NCI-H2196 (cell line): ENCODE measurements at regions not wholly inside any gene's neighbourhood (a gene's known extent, or its start where the extent isn't known, plus 50 kb on each side); places are given as distances from the start of the nearest gene placed in this dataset.

Source experiments
- DNase-seq: peaks from one replicate; lab custom pipeline; 2025; ENCODE audit not compliant: unreplicated experiment; lab: John Stamatoyannopoulos, UW

DNA sequence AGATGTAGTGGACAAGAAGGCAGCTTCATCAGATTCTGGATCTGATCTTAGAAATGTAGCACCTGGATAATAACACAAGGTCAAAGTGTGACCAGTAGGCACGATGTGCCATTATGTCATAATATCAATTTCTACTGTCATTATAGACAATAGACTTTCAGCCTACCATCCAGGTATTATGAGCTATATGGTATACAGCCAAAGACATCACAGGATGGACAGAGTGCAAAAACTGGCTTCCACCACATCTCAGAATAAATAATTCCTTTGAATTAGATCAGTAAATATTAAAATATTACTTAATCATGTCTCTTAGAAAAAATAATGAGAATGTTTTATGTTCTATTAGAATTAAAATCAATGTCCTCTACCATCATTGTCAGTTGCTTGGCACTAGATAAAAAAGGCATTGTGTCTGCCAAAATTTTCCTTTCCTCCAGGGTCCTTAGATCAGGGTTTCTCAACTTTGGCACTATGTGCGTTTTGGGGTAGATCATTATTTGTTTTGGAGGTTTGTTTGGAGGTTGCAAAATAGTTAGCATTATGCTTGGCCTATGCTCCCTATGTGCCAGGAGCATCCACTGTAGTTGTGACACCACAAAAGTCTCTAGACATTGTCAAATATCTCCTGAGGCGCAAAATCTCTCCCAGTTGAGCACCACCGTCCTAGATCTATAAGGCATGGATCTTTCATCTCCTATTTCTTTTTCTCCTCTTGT is 86.7 kb upstream of the NRIP1 start:
- DNase-seq: no peak

DNA sequence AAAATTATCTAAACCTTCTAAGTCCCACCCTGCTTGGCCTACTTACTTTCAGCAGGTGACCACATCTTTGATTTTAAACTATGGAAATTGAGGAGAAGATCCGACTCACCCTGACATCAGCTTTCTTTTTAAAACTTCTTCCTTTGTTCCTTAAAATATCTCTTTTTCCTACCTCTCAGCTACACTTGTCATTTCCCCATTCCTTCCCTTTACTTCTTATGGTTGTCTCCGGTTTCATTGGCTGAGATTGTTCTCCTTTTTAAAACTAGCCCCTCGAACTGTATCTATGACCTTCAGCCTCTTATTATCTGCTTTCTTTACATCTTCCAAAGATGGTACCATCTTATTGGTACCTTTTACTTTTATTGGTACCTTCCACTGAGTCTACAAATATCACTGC is 87.8 kb upstream of the NRIP1 start:
- no peak for DNase-seq

DNA sequence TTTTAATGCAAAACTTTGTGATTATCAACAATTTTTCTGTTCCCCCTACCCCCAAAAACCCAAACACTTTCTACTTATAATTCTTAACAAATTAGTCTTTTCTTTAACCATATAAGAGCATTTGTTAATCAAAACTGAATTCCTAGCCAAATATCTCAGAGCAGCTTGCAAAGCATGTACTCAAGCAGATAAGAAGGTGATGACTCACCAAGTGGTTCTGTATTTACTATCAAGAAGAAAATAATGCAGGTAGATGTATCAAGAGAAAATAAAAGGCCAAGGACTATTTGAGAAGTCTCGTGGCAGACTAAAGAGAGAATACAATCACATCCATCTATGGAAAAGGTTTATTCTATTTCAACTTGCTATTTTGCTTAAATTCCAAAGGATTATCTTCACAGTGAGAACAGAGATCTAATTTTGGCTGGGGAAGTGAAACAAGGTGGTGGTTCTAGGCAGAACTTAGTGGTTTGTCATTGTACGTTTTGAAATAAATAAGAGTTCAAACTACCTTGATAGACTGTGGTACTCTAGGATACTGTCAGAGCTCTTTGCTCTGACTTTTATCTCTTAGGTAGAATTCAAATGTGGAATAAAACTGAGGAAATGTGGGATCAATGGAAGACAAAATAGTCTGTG is 94.7 kb upstream of the NRIP1 start:
- DNase-seq: no peak

DNA sequence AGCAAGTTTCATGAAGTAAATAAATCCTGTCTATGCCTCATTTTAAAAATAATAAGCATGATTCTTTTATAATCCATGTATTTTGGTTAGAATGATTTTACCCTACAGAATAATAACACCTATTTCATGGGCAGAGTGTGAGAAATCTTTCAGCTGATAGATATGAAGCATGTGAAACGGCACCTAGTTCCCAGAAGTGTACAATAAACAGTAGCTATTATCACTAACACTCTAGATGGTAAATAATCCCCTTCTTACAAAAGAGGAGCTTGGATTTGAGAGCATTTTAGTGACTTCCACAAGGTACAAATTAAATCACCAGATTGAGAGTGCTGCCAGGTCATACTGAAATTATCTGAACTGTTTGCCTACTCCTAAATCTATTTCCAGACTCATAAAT is 95.3 kb upstream of the NRIP1 start:
- DNase-seq: no peak

DNA sequence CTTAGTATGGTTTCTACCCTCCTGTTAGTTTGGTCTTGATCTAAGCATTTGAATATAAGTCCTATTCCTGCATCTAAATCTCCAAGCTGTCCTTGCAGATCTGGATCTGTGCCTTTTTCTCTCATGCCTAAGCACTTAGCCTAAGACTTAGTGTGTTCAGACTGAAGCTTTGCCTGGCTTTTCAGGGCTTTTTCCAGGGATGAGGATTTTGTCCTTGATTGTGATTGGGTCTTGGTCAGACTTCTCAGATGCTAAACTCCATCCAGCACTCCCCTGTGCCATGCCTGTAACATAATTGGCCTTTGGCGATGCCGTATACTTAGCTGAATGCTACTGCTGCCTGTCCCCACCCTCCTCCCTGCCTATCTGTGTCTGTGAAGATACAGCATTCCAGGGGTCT is 98.1 kb upstream of the NRIP1 start:
- DNase-seq: no peak

DNA sequence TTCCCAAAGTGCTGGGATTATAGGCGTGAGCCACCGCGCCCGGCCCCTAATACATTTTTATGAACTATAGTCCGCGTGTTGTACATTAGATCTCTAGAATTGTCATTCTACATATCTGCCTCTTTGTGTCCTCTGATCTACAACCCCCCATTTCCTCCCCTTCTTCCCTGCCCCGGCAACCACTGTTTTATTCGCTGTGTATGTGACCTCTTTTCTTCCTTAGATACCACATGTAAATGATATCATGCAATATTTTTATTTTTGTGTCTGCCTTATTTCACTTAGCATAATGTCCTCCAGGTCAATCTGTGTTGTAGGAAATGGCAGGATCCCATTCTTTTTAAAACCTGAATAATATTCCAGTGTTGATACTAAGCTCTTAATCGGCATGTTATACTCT is 99.5 kb upstream of the NRIP1 start:
- DNase-seq: no peak

DNA sequence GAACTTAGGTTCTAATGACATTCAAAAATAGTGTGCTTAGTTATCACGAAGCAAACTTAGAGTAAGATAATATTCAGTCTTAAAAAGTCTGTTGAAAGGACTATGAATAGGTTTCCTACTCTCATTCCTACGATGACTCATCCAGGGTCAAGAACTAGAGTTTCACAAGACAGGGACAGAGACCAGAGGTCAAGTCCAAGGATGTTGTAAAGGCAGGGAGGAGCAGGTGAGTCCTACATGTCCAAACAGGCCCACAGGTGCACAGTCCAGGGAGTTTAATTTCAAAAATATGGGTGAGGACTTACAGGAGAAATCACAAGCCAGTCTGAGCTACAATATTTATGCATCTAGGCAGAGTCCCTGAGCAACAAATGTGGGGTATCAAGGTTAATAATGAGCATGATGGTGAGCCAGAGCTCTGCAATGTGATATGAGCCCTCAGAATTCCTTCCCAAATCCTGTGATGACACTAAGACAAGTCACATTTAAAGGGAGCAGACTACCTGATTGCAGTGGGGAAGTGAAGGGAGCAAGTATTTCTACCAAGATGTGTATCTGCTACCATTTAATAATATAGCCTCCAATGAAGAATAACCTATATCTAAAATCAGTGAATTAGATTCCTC is 100.0 kb upstream of the NRIP1 start:
- DNase-seq: peak; percentile 40

DNA sequence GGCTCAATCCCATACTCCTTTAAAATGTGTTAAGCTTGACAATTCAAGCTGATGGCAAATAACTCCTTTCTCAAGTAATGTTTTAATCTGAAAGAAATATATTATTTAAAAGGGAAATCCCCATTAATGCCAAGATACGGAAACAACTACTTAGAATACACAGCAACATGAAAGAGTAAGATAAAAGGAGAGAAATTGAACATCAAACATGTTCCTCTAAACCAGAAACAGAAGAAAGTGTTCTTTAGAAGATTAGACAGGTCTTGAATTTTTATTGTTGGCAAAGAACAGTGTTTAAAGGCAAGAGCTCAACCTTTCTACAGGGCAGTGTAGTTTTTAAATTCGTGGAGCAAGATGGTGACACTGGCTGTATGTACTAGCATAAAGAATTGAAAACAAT is 105.8 kb upstream of the NRIP1 start:
- DNase-seq: no peak

DNA sequence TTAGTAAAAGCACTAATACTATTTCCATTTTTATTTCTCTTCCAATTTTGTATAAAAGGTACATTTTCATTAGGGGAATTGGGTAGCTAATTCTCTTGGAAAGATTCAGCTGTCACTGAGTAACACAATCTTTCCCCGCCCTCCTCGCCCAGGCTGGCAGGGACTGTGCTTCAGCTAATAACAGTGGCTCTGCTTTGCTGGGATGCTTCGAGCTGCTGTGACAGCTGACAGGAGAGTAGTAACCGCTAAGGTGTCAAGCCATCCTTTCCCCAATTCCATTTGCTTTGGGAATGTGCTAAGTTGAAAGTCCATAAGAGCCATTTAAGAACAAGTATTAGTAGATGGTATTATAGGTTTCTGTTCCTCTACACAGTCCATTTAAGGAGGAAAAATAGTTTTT is 106.7 kb upstream of the NRIP1 start:
- no peak for DNase-seq

DNA sequence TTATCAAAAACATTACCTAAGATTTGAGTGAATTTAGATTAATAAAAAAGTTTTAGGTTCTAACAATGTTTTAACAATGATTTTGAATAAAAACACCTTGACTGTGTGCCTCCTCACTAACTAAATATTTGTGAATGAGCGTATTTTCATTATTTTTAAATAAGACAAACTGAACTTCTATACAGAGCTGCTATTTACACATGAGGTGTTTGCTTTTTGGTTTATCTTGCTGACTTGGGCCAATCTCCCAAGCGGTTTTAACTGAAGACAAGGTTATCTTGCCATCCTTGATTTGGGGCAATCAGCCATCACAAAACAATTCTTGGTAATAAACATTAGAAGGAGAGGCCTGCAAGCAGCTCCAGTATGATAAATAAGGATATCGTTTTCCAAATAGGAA is 108.2 kb upstream of the NRIP1 start:
- no peak for DNase-seq

DNA sequence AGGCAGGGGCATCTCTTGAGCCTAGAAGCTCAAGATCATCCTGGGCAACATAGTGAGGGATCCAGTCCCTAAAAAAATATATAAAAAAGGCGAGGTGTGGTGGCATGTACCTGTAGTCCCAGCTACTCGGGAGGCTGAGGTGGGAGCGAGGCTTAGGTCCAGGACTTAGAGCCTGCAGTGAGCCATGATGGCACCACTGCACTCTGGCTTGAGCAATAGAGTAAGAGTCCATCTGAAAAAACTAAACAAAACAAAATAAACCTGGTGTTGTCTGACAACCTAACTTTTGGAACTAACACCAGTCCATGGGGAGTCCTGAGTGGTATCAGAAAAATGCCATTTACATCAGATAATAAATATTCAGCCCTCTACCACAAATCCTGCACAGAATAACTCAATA is 110.1 kb upstream of the NRIP1 start:
- DNase-seq: no peak

DNA sequence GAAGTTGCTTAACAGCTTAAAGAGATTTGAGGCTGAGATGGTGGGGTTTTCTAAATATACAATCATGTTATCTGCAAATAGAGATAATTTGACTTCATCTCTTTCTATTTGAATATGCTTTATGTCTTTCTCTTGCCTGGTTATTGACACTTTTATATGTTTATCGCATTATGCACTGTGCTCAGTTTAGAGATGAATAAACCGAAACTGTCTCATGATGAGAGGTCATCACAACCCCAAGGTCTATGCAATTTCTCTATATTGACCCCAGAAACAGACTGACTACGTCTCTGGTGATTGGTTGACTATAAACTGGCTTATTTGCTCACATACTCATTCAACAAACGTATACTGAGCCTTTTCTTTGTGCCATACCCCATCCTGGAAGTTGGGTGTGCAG is 117.9 kb upstream of the NRIP1 start:
- DNase-seq: no peak

DNA sequence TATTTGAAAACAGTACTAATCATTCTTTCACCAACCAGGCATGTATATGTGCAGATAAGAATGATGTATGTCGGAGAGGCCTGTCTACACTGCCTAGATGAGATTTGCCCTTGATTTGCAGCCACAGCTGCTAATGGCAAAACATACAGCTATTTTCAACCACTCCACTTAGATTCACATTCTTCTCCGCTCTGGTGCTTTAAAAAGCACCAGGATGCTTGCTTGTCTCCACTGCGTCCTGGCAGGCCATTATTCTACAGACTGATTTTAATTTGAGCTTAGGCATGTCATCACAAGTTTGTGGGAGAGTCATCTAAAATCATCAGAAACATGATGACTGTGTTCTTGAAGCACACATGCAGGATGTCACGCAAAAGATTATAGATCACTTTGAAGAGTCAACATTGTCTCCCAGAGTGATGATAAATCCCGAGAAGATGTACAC is 119.0 kb upstream of the NRIP1 start:
- no peak for DNase-seq

DNA sequence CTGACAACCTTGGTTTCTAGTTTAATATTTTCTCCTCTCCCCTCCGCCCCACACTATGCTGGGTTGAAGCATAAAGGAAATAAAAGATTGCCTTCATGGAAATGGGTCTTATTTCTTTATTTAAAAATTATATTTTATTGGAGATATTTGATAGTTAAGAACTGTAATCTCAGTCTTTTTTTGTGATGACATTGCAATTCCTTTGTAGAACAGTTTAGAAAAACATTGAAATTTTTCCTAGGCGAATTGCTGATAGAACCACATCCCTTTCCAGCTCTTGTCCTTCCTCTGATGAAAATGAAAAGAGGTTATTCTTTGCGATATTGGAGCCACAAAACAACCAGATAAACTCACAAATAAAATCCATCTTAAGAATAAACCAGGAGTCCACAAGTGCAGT is 125.6 kb upstream of the NRIP1 start:
- no peak for DNase-seq

DNA sequence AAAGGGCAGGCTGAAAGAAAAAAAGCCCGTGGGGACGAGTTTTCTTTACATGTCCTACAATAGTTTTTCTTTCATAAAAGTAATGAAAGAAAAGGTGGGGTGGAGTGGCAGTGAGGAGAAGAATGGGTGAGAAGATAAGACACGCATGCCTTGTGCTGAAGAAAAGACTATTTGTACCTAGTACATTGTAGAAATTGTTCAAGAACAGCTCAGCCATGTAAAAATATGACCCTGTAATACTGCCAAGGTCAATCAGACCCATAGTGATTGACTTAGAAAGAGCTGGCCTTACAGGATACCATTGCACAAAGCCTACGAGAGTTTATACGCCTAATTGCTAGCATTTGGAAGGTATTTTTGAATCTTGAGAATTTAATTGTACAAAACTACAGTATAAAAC is 126.0 kb upstream of the NRIP1 start:
- DNase-seq: no peak

DNA sequence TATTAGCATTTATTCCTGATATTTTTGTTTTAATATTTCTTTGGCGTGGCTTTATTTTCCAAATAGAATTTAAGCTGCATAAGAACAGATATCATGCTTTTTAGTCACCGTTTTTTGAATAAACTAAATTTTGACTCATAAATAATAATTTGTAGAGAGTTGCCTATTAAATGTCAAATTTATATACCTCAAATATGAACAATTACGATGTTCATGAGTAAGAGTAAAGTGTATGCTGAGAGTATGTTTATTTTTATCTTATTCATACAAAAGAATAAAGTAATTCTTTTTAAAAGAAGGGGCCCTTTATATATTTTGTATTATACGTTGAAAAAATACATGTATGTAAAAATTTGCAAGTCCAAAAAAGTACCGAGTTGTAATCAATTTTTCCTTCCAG is 126.5 kb upstream of the NRIP1 start:
- DNase-seq: no peak

DNA sequence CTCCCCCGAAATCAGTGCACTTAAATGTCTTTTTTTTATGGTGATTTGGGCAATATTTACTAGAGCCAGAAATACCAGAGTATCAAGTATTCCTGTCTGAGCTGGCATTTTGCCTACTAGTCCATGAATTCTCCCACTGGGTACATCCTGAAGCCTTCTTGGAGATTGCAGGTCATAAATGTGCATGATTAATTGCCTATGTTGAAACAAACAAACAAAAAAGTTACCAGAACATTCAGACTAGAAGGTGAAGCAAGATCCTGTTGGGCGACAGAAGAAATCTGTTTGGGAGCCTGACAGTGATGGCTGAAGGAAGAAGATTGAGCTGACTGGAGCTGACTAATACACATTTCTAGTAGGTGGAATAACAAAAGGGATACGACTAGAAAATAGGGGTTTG is 127.4 kb upstream of the NRIP1 start:
- no peak for DNase-seq

DNA sequence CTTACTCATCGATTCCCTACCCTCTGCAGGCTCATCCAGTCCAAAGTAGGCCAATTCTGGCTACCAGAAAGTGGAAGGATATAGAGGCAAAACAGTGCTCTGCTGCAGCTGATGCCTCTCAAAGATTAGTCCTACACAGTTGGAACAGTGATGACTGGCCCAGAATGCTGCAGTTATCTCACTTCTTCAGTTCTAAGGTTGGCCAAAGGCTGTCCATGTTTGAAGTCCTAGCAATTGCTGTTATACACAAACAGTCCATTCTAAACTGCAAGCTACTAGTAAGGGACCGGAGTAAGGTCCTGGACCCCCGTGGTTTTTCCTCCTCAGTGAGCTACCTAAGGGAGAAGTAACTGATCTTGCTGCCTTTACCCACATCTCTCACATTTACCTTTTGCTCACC is 129.1 kb upstream of the NRIP1 start:
- DNase-seq: no peak

DNA sequence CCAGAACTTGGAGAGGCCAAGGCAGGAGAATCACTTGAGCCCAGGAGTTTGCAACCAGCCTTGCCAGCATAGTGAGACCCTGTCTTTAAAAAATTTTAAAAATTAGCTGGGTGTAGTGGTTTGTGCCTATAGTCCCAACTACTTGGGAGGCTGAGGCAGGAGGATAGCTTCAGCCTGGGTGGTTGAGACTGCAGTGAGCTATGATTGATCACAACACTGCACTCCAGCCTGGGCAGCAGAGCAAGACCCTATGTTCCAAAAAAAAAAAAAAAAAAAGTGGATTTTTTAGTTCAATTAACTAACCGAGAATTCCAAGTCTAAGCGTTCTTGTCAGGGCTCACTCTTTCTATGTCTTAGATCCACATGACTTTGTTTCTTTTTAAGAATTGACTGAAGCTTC is 130.3 kb upstream of the NRIP1 start:
- no peak for DNase-seq

DNA sequence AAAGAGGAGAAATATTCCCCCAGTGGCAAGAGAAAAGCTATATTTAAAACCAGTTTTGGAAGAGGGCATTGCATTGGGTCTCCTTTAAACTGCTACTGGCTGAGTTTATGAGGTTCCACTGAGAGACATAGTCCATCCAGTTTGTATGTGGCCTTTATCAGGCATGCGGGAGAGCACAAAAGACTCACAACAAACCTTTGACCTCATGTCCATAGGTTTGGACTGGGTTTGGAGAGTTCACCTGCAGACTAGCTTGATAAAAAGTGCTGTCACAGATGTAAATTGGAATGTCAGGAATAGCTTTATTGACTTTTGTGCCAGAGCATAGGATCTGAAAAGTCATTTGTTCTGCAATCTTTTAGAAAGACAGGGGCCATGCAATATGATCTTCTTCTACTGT is 131.0 kb upstream of the NRIP1 start:
- DNase-seq: no peak

DNA sequence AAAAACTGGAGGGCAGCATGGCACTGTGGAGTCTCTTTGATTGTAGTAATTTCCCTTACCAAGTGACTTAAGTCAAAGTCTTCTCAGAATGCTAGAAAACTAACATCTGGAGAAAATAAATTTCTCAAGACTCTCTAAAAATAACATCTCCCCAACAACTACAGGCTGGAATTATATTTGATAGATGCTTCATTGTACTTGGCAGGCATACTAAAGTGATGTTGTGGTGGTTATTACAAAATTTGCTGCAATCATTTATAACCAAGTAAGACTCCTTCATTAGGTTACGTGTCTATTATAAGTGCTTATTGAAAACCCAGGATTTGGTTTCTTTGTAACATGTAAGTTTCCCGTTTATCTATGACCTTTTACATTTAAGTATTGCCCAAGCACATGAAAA is 132.9 kb upstream of the NRIP1 start:
- no peak for DNase-seq
